Fibroblast of lung (primary cell): ENCODE measurements at regions not wholly inside any gene's neighbourhood (a gene's known extent, or its start where the extent isn't known, plus 50 kb on each side); places are given as distances from the start of the nearest gene placed in this dataset.

Experiments used
- DNase-seq, 2 donors: peaks; one replicate each; pipeline versions ENCODE4 v3.0.0 to v3.0.0-alpha.2; 2010; ENCODE audit warnings: low read depth in 2 of 2
- H2AFZ ChIP-seq: 2 replicates; pipeline ENCODE4 v1.5.1; 2012; ENCODE audit warnings: low read length, control low read depth, inconsistent platforms
- H3K27ac ChIP-seq: 2 replicates; pipeline ENCODE4 v1.5.1; 2011; ENCODE audit warnings: low read length, control low read depth; ENCODE audit not compliant: insufficient read depth
- H3K27me3 ChIP-seq: 2 replicates; pipeline ENCODE4 v1.5.1; 2011; ENCODE audit warnings: mild to moderate bottlenecking, low read length; ENCODE audit not compliant: control insufficient read depth, insufficient read depth
- H3K36me3 ChIP-seq: 2 replicates; pipeline ENCODE4 v1.5.1; 2011; ENCODE audit warnings: low read length; ENCODE audit not compliant: control insufficient read depth, insufficient read depth
- H3K4me1 ChIP-seq: 2 replicates; pipeline ENCODE4 v1.5.1; 2011; ENCODE audit warnings: low read length; ENCODE audit not compliant: control insufficient read depth, insufficient read depth; ENCODE audit errors: extremely low read depth
- H3K4me2 ChIP-seq: 2 replicates; pipeline ENCODE4 v1.5.1; 2011; ENCODE audit warnings: low read length, control low read depth; ENCODE audit not compliant: insufficient read depth; ENCODE audit errors: extremely low read depth
- H3K4me3 ChIP-seq, 4 experiments: fragments of 200-600 bp in 1 of 4; sonication (generic) in 1 of 4; replicated peaks in 1 of 4; 2 replicates each; pipeline ENCODE4 v1.5.1; 2011 to 2016; ENCODE audit warnings: low read length in 4 of 4, low read depth in 3 of 4, mild to moderate bottlenecking in 3 of 4, control low read depth in 2 of 4, inconsistent platforms in 1 of 4, mixed read lengths in 1 of 4; ENCODE audit not compliant: insufficient read depth in 1 of 4; ENCODE audit errors: control extremely low read depth in 1 of 4
- H3K79me2 ChIP-seq: 2 replicates; pipeline ENCODE4 v1.5.1; 2012; ENCODE audit warnings: mild to moderate bottlenecking, low read length, inconsistent platforms; ENCODE audit not compliant: control insufficient read depth, insufficient read depth
- H3K9ac ChIP-seq: 2 replicates; pipeline ENCODE4 v1.5.1; 2011; ENCODE audit warnings: mild to moderate bottlenecking, low read length, control low read depth; ENCODE audit not compliant: insufficient read depth
- H3K9me3 ChIP-seq: 2 replicates; pipeline ENCODE4 v1.5.1; 2012; ENCODE audit warnings: low read depth, low read length; ENCODE audit not compliant: control insufficient read depth, insufficient read depth
- H4K20me1 ChIP-seq: 2 replicates; pipeline ENCODE4 v1.5.1; 2011; ENCODE audit warnings: low read length; ENCODE audit not compliant: control insufficient read depth, insufficient read depth; ENCODE audit errors: extremely low read depth
- CTCF ChIP-seq, 2 donors: IDR thresholded peaks in 1 of 2; conservative IDR thresholded peaks in 1 of 2; 1 replicate in 1 of 2; 2 replicates in 1 of 2; pipeline ENCODE4 v1.5.1; 2011 to 2012; ENCODE audit warnings: low read length in 2 of 2, control low read depth in 1 of 2, inconsistent platforms in 1 of 2, low read depth in 1 of 2, mild to moderate bottlenecking in 1 of 2
- EZH2 ChIP-seq: IDR thresholded peaks from 2 replicates; pipeline ENCODE4 v1.5.1; 2012; ENCODE audit warnings: low read length, control low read depth, mild to moderate bottlenecking; ENCODE audit errors: missing control alignments

GRCh38 chr11:121793291-121793690 lies 322.7 kb downstream of the BLID start:
- no peaks in the 10 kb centered on the region for H3K36me3 ChIP-seq
- H3K9ac ChIP-seq: no peak overlapping the region
- no peaks in the 10 kb centered on the region for H3K9me3 ChIP-seq
- H3K27ac ChIP-seq: no peak overlapping the region
- H2AFZ ChIP-seq: no peak overlapping the region
- H3K27me3 ChIP-seq: no peaks in the 10 kb centered on the region
- no peak overlapping the region for H3K4me3 ChIP-seq
- H4K20me1 ChIP-seq: no peaks in the 10 kb centered on the region
- H3K4me1 ChIP-seq: no peaks in the 10 kb centered on the region
- peak in 1 of 2 donors; percentile 14 for DNase-seq
- no peaks in the 10 kb centered on the region for H3K79me2 ChIP-seq
- H3K4me2 ChIP-seq: no peak overlapping the region
- TF ChIP-seq EZH2: no peak
- TF ChIP-seq CTCF (conservative IDR thresholded peaks at IDR 0.05 in 1 of 2, IDR thresholded peaks at IDR 0.05 in 1 of 2; ENCODE audit: low read depth in 1 of 2, low read length in 2 of 2): no peak

GRCh38 chr11:121792185-121792584 lies 323.8 kb downstream of the BLID start:
- TF ChIP-seq EZH2 (no peak), CTCF (conservative IDR thresholded peaks at IDR 0.05 in 1 of 2, IDR thresholded peaks at IDR 0.05 in 1 of 2; ENCODE audit: low read depth in 1 of 2, low read length in 2 of 2) (no peak)
- H3K27me3 ChIP-seq: no peaks in the 10 kb centered on the region
- H3K9me3 ChIP-seq: no peaks in the 10 kb centered on the region
- H2AFZ ChIP-seq: no peak overlapping the region
- no peak for DNase-seq
- H3K4me3 ChIP-seq: no peak overlapping the region
- no peaks in the 10 kb centered on the region for H4K20me1 ChIP-seq
- H3K4me2 ChIP-seq: no peak overlapping the region
- no peak overlapping the region for H3K27ac ChIP-seq
- no peaks in the 10 kb centered on the region for H3K36me3 ChIP-seq
- H3K4me1 ChIP-seq: no peaks in the 10 kb centered on the region
- no peak overlapping the region for H3K9ac ChIP-seq
- H3K79me2 ChIP-seq: no peaks in the 10 kb centered on the region

GRCh38 chr11:121790430-121790829 lies 325.6 kb downstream of the BLID start:
- Histone ChIP-seq H3K4me2 (no peak overlapping the region), H3K4me3 (no peak overlapping the region), H3K79me2 (no peaks in the 10 kb centered on the region), H3K4me1 (no peaks in the 10 kb centered on the region), H4K20me1 (no peaks in the 10 kb centered on the region), H3K9me3 (no peaks in the 10 kb centered on the region), H2AFZ (no peak overlapping the region), H3K36me3 (no peaks in the 10 kb centered on the region), H3K9ac (no peak overlapping the region), H3K27me3 (no peaks in the 10 kb centered on the region), H3K27ac (no peak overlapping the region)
- DNase-seq: no peak
- TF ChIP-seq EZH2 (no peak), CTCF (conservative IDR thresholded peaks at IDR 0.05 in 1 of 2, IDR thresholded peaks at IDR 0.05 in 1 of 2; ENCODE audit: low read depth in 1 of 2, low read length in 2 of 2) (no peak)
